ENCODE measurements at regions not wholly inside any gene's neighbourhood (a gene's known extent, or its start where the extent isn't known, plus 50 kb on each side); places are given as distances from the start of the nearest gene placed in this dataset.

GRCh38 chr5:121109817-121110216 lies 645.7 kb downstream of the PRR16 start:
- no peak for TF ChIP-seq CTCF (CRISPR knock-in tag; IDR thresholded peaks at IDR 0.05)
- no peak for TF ChIP-seq ZBTB2 (CRISPR knock-in tag; IDR thresholded peaks at IDR 0.05; ENCODE audit: low read depth)
- no peak for TF ChIP-seq EP300 (IDR thresholded peaks at IDR 0.05; ENCODE audit: low read depth in 2 of 2, low read length in 2 of 2)
- TF ChIP-seq EP300 (CRISPR knock-in tag; IDR thresholded peaks at IDR 0.05; ENCODE audit: borderline replicate concordance), result no peak
- no peak for TF ChIP-seq XBP1 (CRISPR knock-in tag; IDR thresholded peaks at IDR 0.05)
- TF ChIP-seq CBX2 (IDR thresholded peaks at IDR 0.05; ENCODE audit: low read depth, low read length), result no peak
- no peak for TF ChIP-seq CBX2 (CRISPR knock-in tag; IDR thresholded peaks at IDR 0.05; ENCODE audit: low read depth)
- no peak for TF ChIP-seq TOPORS (CRISPR knock-in tag; IDR thresholded peaks at IDR 0.05)
- no peak for TF ChIP-seq CERS6 (CRISPR knock-in tag; IDR thresholded peaks at IDR 0.05)
- TF ChIP-seq MAX (IDR thresholded peaks at IDR 0.05), result no peak
- no peak for TF ChIP-seq HNF4A (CRISPR knock-in tag; IDR thresholded peaks at IDR 0.05)
